ENCODE measurements at regions not wholly inside any gene's neighbourhood (a gene's known extent, or its start where the extent isn't known, plus 50 kb on each side); places are given as distances from the start of the nearest gene placed in this dataset.
A peak's percentile ranks its signal among the peaks of the same experiment; 100 is the strongest.

- Mint-ChIP-seq H3K4me3 (no peak overlapping the region), H3K27me3 (ENCODE audit: low read depth) (no peaks in the 10 kb centered on the region), H3K4me1 (no peaks in the 10 kb centered on the region), H3K9me3 (peaks cover 18% of the 10 kb centered on the region), H3K27ac (no peak overlapping the region), H3K36me3 (ENCODE audit: low read depth) (no peaks in the 10 kb centered on the region)
- no peak for TF ChIP-seq CTCF (IDR thresholded peaks at IDR 0.05; ENCODE audit: unreplicated experiment in 3 of 3)
Measured at GRCh38 chr4:180493299-180493698, 1749.9 kb upstream of the TENM3 start.

DNA sequence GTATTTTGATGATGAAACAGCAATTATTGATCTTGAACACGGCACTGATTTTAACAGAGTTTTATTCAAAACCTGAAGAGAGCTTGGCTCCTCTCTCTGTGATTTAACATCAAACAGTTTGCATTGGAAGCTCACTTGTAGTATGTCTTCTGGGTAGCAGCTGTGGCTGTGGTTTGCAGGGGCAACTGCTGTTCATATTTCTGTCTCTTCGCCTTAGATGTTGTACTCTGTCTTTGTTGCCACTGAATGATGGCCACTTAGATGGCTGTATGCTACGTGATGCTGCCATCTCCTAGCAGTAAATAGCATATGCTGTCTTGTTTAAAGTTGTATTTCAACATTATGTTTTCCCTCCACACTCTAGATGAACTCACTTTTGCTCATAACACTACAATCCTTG lies 1743.0 kb upstream of the TENM3 start:
- Mint-ChIP-seq H3K4me3 (no peak overlapping the region), H3K36me3 (ENCODE audit: low read depth) (no peaks in the 10 kb centered on the region), H3K27me3 (ENCODE audit: low read depth) (no peaks in the 10 kb centered on the region), H3K27ac (no peak overlapping the region), H3K4me1 (no peaks in the 10 kb centered on the region), H3K9me3 (peaks cover 7% of the 10 kb centered on the region)
- TF ChIP-seq CTCF (IDR thresholded peaks at IDR 0.05; ENCODE audit: unreplicated experiment in 3 of 3): no peak

DNA sequence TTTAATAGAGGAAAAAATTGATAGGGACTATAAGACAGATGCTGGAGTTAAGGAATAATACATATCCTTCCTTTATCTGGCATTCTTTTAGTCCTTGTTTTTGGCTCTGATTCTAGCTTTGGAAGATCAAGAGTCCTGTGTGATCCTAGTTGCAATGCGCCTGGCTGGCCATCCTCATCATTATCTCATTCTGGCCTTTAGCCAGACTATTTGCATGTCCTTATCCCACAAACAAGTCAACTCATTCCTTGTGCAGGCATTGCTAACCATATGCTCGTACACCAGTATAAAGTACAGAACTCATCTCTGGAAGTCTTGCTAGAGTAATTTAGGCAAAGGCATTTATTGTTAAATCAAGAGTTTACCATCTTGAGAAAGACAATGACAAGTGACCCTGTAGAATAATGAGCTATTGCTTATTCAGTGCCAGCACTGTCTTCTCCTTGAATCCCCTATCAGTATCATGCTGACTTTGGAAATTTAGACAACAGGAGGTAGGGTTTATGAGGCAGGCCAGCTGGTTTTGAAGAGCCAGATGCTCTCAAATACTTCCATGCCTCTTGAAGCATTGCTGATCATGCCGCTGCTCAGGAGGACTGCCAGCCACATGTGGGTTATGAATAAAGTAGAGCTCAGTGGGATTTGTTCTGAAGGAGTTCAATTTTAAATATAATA lies 1730.3 kb upstream of the TENM3 start:
- H3K4me1 Mint-ChIP-seq: peaks cover 4% of the 10 kb centered on the region
- no peak overlapping the region for H3K4me3 Mint-ChIP-seq
- H3K36me3 Mint-ChIP-seq (ENCODE audit: low read depth): no peaks in the 10 kb centered on the region
- no peak for TF ChIP-seq CTCF (IDR thresholded peaks at IDR 0.05; ENCODE audit: unreplicated experiment in 3 of 3)
- no peak overlapping the region for H3K27ac Mint-ChIP-seq
- H3K27me3 Mint-ChIP-seq (ENCODE audit: low read depth): no peaks in the 10 kb centered on the region
- no peaks in the 10 kb centered on the region for H3K9me3 Mint-ChIP-seq

DNA sequence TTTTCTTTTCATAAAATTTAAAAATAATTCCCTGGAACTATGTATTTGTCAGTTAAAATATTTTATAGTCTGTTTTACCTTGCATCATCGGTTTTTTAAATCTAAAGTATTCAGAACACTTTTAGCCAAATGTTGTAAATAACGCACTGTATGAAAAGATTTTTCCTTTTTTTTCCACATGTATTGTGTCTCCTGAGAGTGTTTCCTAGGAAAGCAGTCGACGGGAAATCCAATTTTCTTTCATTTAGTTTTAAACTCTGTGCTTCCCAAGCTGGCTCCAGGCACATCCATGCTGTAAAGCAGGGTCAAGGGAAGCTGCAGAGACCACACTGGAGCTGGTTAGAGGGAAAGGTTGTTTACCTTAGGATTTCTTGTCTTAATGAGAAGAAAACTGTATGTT lies 1724.3 kb upstream of the TENM3 start:
- Mint-ChIP-seq H3K4me3 (no peak overlapping the region), H3K4me1 (peaks cover 4% of the 10 kb centered on the region), H3K9me3 (no peaks in the 10 kb centered on the region), H3K27me3 (ENCODE audit: low read depth) (no peaks in the 10 kb centered on the region), H3K27ac (peak overlapping the region in 1 of 3 experiments; percentile 50), H3K36me3 (ENCODE audit: low read depth) (no peaks in the 10 kb centered on the region)
- no peak for TF ChIP-seq CTCF (IDR thresholded peaks at IDR 0.05; ENCODE audit: unreplicated experiment in 3 of 3)

GRCh38 chr4:180521181-180521580 lies 1722.0 kb upstream of the TENM3 start:
- Mint-ChIP-seq H3K4me3 (no peak overlapping the region), H3K36me3 (ENCODE audit: low read depth) (no peaks in the 10 kb centered on the region), H3K4me1 (peaks cover 4% of the 10 kb centered on the region), H3K27me3 (ENCODE audit: low read depth) (no peaks in the 10 kb centered on the region), H3K27ac (no peak overlapping the region), H3K9me3 (no peaks in the 10 kb centered on the region)
- no peak for TF ChIP-seq CTCF (IDR thresholded peaks at IDR 0.05; ENCODE audit: unreplicated experiment in 3 of 3)

- no peak overlapping the region for H3K4me3 Mint-ChIP-seq
- H3K9me3 Mint-ChIP-seq: no peaks in the 10 kb centered on the region
- H3K36me3 Mint-ChIP-seq (ENCODE audit: low read depth): no peaks in the 10 kb centered on the region
- H3K27me3 Mint-ChIP-seq (ENCODE audit: low read depth): no peaks in the 10 kb centered on the region
- H3K4me1 Mint-ChIP-seq: no peaks in the 10 kb centered on the region
- no peak overlapping the region for H3K27ac Mint-ChIP-seq
- TF ChIP-seq CTCF (IDR thresholded peaks at IDR 0.05; ENCODE audit: unreplicated experiment in 3 of 3): no peak
Measured at GRCh38 chr4:180525523-180526077, 1717.6 kb upstream of the TENM3 start.
